ENCODE measurements at regions not wholly inside any gene's neighbourhood (a gene's known extent, or its start where the extent isn't known, plus 50 kb on each side); places are given as distances from the start of the nearest gene placed in this dataset.

DNA sequence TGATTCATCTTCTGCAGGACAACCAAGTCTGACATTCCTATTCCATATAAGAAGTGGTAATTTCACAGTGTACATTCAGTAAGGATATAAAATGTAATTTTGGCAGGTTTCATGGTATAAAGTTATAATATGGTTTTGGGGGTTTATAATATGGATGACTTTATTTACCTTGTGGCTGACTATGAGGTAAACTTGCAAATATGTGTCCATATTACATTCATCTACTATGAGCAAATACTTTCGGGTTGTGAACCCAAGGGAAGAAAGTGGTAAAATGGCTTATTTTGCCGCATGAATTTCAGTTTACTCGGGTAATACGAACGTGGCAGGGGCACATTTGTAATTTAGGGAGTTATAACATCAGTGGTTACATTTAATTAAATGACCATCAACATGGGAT lies 86.7 kb upstream of the TNFSF11 start:
- TF ChIP-seq POLR2A (IDR thresholded peaks at IDR 0.05; ENCODE audit: extremely low read depth, insufficient read length): no peak
- TF ChIP-seq, protein P1, sequence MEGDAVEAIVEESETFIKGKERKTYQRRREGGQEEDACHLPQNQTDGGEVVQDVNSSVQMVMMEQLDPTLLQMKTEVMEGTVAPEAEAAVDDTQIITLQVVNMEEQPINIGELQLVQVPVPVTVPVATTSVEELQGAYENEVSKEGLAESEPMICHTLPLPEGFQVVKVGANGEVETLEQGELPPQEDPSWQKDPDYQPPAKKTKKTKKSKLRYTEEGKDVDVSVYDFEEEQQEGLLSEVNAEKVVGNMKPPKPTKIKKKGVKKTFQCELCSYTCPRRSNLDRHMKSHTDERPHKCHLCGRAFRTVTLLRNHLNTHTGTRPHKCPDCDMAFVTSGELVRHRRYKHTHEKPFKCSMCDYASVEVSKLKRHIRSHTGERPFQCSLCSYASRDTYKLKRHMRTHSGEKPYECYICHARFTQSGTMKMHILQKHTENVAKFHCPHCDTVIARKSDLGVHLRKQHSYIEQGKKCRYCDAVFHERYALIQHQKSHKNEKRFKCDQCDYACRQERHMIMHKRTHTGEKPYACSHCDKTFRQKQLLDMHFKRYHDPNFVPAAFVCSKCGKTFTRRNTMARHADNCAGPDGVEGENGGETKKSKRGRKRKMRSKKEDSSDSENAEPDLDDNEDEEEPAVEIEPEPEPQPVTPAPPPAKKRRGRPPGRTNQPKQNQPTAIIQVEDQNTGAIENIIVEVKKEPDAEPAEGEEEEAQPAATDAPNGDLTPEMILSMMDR (IDR thresholded peaks at IDR 0.05; ENCODE audit: low read depth, low read length): no peak

All from NB4 (cell line).